Activated naive CD4-positive, alpha-beta T cell treated with anti-CD3 and anti-CD28 coated beads for 36 hours (primary cell): ENCODE measurements at regions not wholly inside any gene's neighbourhood (a gene's known extent, or its start where the extent isn't known, plus 50 kb on each side); places are given as distances from the start of the nearest gene placed in this dataset.

Experiments
- CTCF ChIA-PET: fragments of 350-600 bp; sonication (Branson Sonifier 250); formaldehyde crosslinking; loops from one replicate; lab custom pipeline; 2021; ENCODE audit warnings: antibody characterized with exemption; lab: Charles Lee
- DNase-seq: peaks from one replicate; pipeline ENCODE4 v3.0.0-alpha.2; 2020
- H3K27ac Mint-ChIP-seq: one replicate; pipeline ENCODE4 v1.8.0; 2021; ENCODE audit warnings: mild to moderate bottlenecking, mixed read lengths
- H3K27me3 Mint-ChIP-seq: one replicate; pipeline ENCODE4 v1.8.0; 2021; ENCODE audit warnings: low read depth, mixed read lengths
- H3K36me3 Mint-ChIP-seq: one replicate; pipeline ENCODE4 v1.8.0; 2021; ENCODE audit warnings: low read depth, mixed read lengths
- H3K4me1 Mint-ChIP-seq: one replicate; pipeline ENCODE4 v1.8.0; 2021; ENCODE audit warnings: low read depth, mixed read lengths
- H3K4me3 Mint-ChIP-seq: one replicate; pipeline ENCODE4 v1.8.0; 2021; ENCODE audit warnings: mild to moderate bottlenecking, moderate library complexity, mixed read lengths
- H3K9me3 Mint-ChIP-seq: one replicate; pipeline ENCODE4 v1.8.0; 2021; ENCODE audit warnings: mixed read lengths
- intact Hi-C: fragments of 100-400 bp; cut with micrococcal nuclease; formaldehyde crosslinking; loops from one replicate; pipeline ENCODE4 v1.15.1; 2023

DNA sequence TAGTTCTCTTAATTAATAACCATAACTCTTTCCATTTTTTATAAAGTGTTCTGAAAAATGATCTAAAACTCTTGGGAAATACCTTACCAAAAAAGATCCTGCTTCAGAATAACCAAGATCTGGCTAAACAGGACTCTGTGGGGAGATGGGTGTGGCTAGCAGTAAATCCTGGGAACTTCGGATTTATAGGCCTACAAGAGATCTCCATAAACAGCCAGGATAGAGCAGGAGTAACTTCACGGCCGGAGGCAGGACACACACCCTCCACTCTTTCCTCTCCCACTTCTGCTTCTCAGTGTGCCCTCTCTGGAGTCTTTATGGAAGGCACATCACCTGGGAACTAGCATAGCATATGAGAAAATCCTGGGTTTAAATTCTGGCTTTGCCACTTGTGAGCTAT lies 309.4 kb upstream of the SOX2 start:
- Mint-ChIP-seq H3K36me3 (no peaks in the 10 kb centered on the region), H3K4me1 (no peaks in the 10 kb centered on the region), H3K27ac (no peak overlapping the region), H3K9me3 (peaks cover 2% of the 10 kb centered on the region), H3K27me3 (no peaks in the 10 kb centered on the region), H3K4me3 (no peak overlapping the region)
- intact Hi-C loops = no loop called here
- CTCF ChIA-PET = no interaction called here
- DNase-seq = no peak

DNA sequence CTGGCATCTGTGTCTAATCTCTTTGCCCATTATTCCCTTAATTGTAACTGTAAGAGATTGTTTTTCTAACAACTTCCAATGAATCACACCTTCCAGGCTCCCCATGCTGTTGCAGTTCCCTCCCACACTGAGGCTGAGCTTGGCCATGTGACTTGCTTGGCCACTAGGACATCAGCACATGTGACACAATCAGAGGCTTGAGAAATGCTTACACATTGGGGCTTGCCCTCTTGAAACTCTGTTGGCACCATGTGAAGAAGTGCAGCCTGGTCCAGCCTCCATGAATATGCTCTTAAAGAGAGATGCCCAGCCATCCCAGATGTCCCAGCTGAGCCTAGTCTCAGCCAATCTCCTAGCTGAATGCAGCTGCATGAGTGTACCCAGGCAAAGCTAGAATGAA lies 326.8 kb upstream of the SOX2 start:
- Mint-ChIP-seq H3K4me1 (no peaks in the 10 kb centered on the region), H3K4me3 (no peak overlapping the region), H3K36me3 (no peaks in the 10 kb centered on the region), H3K9me3 (peaks cover 17% of the 10 kb centered on the region), H3K27ac (no peak overlapping the region), H3K27me3 (no peaks in the 10 kb centered on the region)
- CTCF ChIA-PET = no interaction called here
- DNase-seq = no peak
- intact Hi-C loops = no loop called here

DNA sequence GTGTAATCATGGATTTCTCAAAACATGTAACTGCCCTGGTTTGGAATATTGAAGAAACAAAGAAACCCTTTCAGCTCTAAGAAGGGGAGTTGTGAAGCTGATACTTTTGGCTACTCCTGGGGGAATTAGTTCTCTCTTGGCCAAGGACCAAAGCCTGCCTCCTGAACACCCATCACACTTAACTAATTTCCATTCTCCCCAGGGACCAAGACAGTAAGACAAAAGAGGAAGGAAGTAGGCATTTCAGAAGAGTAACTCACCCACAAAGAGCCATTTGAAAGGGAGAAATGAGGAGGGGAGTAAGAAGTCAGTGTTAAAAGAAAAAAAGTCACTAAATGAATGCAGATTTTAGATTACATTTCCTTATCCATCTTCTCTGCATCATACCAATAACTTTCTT lies 328.0 kb upstream of the SOX2 start:
- DNase-seq = no peak
- no peak overlapping the region for H3K4me3 Mint-ChIP-seq
- intact Hi-C loops = no loop called here
- CTCF ChIA-PET = no interaction called here
- peaks cover 20% of the 10 kb centered on the region for H3K9me3 Mint-ChIP-seq
- H3K36me3 Mint-ChIP-seq = no peaks in the 10 kb centered on the region
- H3K27ac Mint-ChIP-seq = no peak overlapping the region
- no peaks in the 10 kb centered on the region for H3K27me3 Mint-ChIP-seq
- no peaks in the 10 kb centered on the region for H3K4me1 Mint-ChIP-seq

DNA sequence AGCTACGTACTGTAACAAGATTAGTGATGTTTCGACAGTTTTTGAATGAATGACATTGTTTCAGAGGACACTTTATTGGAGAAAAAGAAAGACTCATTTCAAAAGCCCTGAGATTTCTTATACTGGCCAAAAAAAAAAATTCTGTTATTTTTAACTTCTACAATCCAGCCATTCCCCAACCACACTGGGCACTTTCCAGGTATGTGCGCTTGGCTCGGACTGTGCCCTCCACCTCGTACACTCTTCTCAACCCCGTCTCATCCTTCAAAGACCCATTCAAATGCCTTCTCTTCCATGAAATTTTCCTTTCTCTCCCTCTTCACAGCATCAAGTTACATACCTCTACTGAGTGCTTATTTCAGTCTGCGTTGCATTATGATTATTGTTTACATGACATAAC lies 328.5 kb upstream of the SOX2 start:
- DNase-seq = no peak
- Mint-ChIP-seq H3K36me3 (no peaks in the 10 kb centered on the region), H3K27ac (no peak overlapping the region), H3K9me3 (peaks cover 20% of the 10 kb centered on the region), H3K4me1 (no peaks in the 10 kb centered on the region), H3K4me3 (no peak overlapping the region), H3K27me3 (no peaks in the 10 kb centered on the region)
- CTCF ChIA-PET = no interaction called here
- intact Hi-C loops = no loop called here

DNA sequence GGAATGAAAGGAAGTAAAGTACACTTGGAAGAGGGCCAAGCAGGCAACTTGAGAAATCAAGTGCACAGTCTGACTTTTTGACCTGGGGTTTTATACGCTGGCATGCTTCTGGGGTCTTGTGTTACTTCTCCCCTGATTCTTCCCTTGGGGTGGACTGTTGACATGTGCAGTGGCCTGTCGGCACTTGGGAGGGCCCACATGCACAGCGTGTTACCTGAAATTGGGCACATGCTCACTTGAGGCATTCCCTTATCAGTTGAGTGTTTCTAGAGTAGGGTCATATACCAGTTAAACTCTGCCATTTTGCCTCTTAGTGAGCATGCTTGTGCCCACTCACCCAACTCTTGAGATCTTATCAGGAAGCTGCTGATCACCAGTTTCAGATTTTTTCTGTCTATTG lies 329.1 kb upstream of the SOX2 start:
- no peak for DNase-seq
- no peak overlapping the region for H3K4me3 Mint-ChIP-seq
- CTCF ChIA-PET = no interaction called here
- intact Hi-C loops = no loop called here
- H3K27me3 Mint-ChIP-seq = no peaks in the 10 kb centered on the region
- no peaks in the 10 kb centered on the region for H3K4me1 Mint-ChIP-seq
- H3K9me3 Mint-ChIP-seq = peaks cover 18% of the 10 kb centered on the region
- no peaks in the 10 kb centered on the region for H3K36me3 Mint-ChIP-seq
- no peak overlapping the region for H3K27ac Mint-ChIP-seq

DNA sequence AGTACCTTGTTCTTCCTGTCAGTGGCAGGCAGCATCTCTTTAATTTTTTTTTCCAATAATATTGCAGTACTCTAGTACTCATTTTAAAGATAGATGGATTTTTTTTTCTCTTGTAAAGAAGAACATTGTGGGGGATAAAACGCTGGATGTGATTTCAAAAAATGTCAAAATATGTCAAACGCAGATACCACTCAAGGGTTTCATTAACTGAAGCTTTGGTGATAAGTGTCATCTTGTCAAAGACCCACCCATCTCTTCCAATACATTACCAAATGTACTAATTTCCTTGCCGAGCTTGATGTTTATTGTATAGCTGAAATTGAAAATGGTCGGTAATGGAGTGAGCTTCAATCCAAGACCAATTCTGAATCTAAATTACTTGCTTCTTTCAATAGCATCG lies 332.4 kb upstream of the SOX2 start:
- Mint-ChIP-seq H3K27ac (no peak overlapping the region), H3K36me3 (no peaks in the 10 kb centered on the region), H3K4me1 (no peaks in the 10 kb centered on the region), H3K9me3 (peaks cover 8% of the 10 kb centered on the region), H3K4me3 (no peak overlapping the region), H3K27me3 (no peaks in the 10 kb centered on the region)
- intact Hi-C loops = no loop called here
- DNase-seq = no peak
- CTCF ChIA-PET = no interaction called here

DNA sequence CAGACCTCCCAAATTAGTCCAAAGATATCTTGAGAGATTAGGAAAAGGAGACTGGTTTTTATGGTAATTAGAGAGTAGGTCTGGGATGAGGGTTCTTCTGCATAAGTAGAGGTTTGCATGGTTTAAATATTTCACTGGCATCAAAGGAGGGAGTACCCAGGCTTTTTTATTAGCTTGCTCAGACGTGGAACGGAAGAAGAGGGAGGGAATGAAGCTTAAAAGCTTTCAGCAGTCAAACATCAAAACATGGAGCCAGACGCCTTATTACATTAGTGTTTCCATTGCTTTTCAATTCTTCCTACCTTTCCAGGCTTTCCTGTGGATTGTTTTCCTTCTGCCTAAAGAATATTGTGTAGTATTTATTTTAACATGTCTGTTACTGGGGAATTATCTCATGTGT lies 342.1 kb upstream of the SOX2 start:
- CTCF ChIA-PET = no interaction called here
- Mint-ChIP-seq H3K4me1 (no peaks in the 10 kb centered on the region), H3K4me3 (no peak overlapping the region)

DNA sequence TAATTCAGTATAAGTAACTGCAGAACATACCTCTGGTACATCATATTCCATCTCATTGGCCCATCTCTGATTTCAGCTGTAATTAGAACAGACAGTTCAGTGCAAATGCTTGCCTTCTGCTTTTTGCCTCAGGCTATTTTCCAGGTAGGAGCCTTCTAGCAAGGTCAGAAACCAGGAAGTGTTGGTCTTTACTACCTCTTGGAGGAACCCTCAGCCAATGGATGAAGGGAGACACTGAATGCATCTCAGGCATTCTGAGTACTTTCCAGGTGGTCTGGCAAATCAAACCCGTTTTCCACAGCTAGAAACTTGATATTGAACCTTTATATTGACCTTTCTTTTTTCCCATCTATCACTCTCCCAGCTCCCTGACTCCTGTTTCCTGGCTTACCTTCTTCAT lies 348.5 kb upstream of the SOX2 start:
- Mint-ChIP-seq H3K27me3 (no peaks in the 10 kb centered on the region), H3K4me3 (no peak overlapping the region), H3K36me3 (no peaks in the 10 kb centered on the region), H3K27ac (no peak overlapping the region), H3K9me3 (peaks cover 3% of the 10 kb centered on the region), H3K4me1 (no peaks in the 10 kb centered on the region)
- CTCF ChIA-PET = interaction anchor here (0.6 kb wide), 1 partner anchor 51 kb away, joined by 3 read pairs; no protein-coding TSS in a partner anchor
- no peak for DNase-seq
- intact Hi-C loops = no loop called here

More for the DNA sequence above, 342.1 kb upstream of the SOX2 start:
- no peak for DNase-seq
- H3K27me3 Mint-ChIP-seq = no peaks in the 10 kb centered on the region
- H3K9me3 Mint-ChIP-seq = no peaks in the 10 kb centered on the region
- no peaks in the 10 kb centered on the region for H3K36me3 Mint-ChIP-seq
- intact Hi-C loops = no loop called here
- H3K27ac Mint-ChIP-seq = no peak overlapping the region

DNA sequence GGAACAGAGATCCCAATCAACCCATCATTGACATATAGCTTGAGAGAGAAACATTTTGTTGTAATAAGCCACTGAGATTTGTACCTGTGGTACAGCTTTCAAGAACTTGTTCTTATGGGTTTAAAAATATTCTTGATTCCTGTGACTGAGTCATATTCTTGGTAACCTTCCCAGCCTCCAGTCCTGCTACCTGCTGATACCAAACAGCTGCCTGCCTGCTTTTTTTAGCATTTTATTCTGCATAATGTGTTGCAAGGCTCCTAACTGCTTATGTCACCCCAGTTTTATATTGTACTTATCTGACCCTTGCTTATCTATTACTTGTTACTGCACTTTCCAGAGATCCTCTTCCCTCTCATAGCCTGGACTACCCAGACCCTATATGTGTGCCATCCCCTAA lies 349.3 kb upstream of the SOX2 start:
- H3K27me3 Mint-ChIP-seq = no peaks in the 10 kb centered on the region
- CTCF ChIA-PET = interaction anchor here (0.6 kb wide), 1 partner anchor 1920 kb away, joined by 4 read pairs; no protein-coding TSS in a partner anchor
- intact Hi-C loops = no loop called here

DNA sequence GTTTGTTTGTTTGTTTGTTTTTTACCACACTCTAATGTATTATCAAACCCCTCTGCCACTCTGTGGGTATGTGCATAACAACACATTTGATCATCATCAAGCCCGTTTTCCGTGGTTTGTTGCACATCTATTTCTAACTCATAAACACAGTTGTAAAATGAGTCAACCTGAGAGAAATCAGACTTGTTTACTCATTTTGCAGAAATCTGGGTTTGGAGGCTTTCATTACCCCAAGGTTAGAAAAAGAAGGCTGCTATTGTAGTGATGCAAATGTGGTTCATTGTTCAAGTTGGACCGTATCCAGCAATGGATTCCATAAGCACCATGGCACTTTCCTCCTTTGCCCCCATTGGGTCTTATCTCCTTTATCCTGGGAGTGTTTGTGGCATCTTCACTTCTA lies 353.2 kb upstream of the SOX2 start:
- no peak overlapping the region for H3K4me3 Mint-ChIP-seq
- H3K9me3 Mint-ChIP-seq = peaks cover 3% of the 10 kb centered on the region
- H3K36me3 Mint-ChIP-seq = no peaks in the 10 kb centered on the region
- intact Hi-C loops = no loop called here
- H3K4me1 Mint-ChIP-seq = no peaks in the 10 kb centered on the region
- no peak overlapping the region for H3K27ac Mint-ChIP-seq
- CTCF ChIA-PET = no interaction called here
- no peaks in the 10 kb centered on the region for H3K27me3 Mint-ChIP-seq
- DNase-seq = no peak

More for the DNA sequence above, 349.3 kb upstream of the SOX2 start:
- no peak overlapping the region for H3K27ac Mint-ChIP-seq
- H3K36me3 Mint-ChIP-seq = no peaks in the 10 kb centered on the region
- H3K9me3 Mint-ChIP-seq = peaks cover 3% of the 10 kb centered on the region
- no peaks in the 10 kb centered on the region for H3K4me1 Mint-ChIP-seq
- H3K4me3 Mint-ChIP-seq = no peak overlapping the region
- DNase-seq = no peak

DNA sequence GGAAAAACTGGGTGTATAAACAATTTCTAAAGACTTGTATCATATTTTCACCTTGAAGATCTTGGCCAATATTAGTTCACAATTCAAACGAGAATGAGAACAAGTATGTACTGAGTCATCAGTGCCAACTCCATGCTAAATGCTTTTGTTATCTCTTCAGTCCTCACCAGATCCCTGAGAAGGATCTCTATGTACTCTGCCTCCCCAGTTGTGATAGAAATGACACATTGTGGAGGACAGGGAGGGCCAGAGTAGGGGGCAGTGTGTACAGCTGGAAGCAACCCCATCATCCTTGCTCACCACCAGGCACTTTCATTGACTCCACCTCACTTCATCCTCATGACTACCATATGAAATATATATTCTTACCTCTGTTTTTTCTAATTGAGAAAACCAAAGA lies 353.7 kb upstream of the SOX2 start:
- Mint-ChIP-seq H3K4me1 (no peaks in the 10 kb centered on the region), H3K4me3 (no peak overlapping the region), H3K36me3 (no peaks in the 10 kb centered on the region), H3K9me3 (peaks cover 3% of the 10 kb centered on the region), H3K27ac (no peak overlapping the region), H3K27me3 (no peaks in the 10 kb centered on the region)
- CTCF ChIA-PET = no interaction called here
- DNase-seq = no peak
- intact Hi-C loops = no loop called here

DNA sequence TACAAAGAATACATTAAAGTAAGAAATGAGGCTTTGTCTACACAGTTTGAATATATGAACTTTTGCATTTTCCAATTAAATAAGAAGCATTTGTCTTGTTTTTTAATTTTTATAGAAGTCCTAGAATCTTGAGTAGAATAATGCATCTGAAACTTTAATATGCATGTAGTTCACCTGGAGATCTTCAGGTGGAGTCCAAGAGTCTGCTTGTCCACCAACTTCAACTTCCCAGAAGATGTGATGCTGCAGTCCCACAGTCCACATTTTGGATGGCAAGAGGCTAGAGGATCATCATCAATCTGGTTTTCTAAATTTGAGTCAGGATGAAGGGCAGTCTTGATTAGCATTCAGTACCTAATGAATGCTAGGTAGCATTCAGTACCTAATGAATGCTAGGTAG lies 357.6 kb upstream of the SOX2 start:
- Mint-ChIP-seq H3K27ac (no peak overlapping the region), H3K4me1 (no peaks in the 10 kb centered on the region), H3K9me3 (no peaks in the 10 kb centered on the region), H3K4me3 (no peak overlapping the region), H3K27me3 (no peaks in the 10 kb centered on the region), H3K36me3 (no peaks in the 10 kb centered on the region)
- intact Hi-C loops = no loop called here
- DNase-seq = no peak
- CTCF ChIA-PET = no interaction called here

DNA sequence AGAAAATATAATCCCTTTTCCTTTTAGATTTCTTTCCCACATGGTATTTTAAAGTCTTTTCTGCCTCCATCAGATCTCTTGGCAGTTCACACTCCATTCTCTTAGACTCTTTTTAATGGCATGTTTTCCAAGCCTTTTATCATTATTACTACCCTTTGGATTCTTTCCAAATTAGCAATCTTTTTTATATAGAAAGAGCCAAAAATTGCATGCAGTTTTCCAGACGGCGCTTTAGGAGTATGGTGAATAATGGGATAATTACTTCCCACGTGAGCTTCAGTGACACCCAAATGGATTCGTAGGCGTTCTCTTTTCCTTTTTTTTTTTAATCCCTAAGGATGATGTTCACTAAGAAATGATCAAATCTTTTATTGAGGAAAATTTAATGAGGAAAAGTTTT lies 354.8 kb upstream of the DNAJC19 start:
- no peak overlapping the region for H3K4me3 Mint-ChIP-seq
- no peaks in the 10 kb centered on the region for H3K9me3 Mint-ChIP-seq
- H3K27ac Mint-ChIP-seq = no peak overlapping the region
- CTCF ChIA-PET = no interaction called here
- H3K36me3 Mint-ChIP-seq = no peaks in the 10 kb centered on the region
- DNase-seq = no peak
- H3K27me3 Mint-ChIP-seq = no peaks in the 10 kb centered on the region
- no peaks in the 10 kb centered on the region for H3K4me1 Mint-ChIP-seq
- intact Hi-C loops = no loop called here

DNA sequence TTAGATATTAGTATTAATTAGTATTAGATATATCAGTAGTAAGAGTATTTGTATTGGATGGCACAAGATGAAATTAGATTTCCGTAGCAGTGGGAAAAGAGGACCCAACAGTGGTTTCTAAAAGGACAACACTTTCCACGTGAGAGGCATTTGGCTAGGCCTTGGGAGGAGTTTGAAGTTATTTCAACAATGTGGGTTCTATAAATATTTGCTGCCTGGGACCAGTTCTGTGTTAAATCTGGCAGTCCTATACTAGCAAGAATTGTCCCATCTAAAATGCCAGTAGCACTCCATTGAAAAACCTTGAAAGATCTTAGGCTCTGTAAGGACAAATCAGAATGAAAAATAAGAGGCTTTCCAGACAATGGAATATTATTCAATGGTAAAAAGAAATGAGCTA lies 347.1 kb upstream of the DNAJC19 start:
- CTCF ChIA-PET = interaction anchor here (1.2 kb wide), 1 partner anchor 9 kb away, joined by 3 read pairs; no protein-coding TSS in a partner anchor
- intact Hi-C loops = no loop called here
- Mint-ChIP-seq H3K4me1 (no peaks in the 10 kb centered on the region), H3K4me3 (no peak overlapping the region), H3K27ac (no peak overlapping the region), H3K36me3 (no peaks in the 10 kb centered on the region), H3K27me3 (no peaks in the 10 kb centered on the region), H3K9me3 (no peaks in the 10 kb centered on the region)
- no peak for DNase-seq
